SK-N-MC (cell line): ENCODE measurements at regions not wholly inside any gene's neighbourhood (a gene's known extent, or its start where the extent isn't known, plus 50 kb on each side); places are given as distances from the start of the nearest gene placed in this dataset.

ENCODE experiments used
- EZH2 ChIP-seq: fragments of 200-600 bp; sonication (generic); IDR thresholded peaks from one replicate; pipeline ENCODE4 v1.6.1; 2017; ENCODE audit warnings: antibody characterized with exemption
- FOXP2 ChIP-seq: optimal IDR thresholded peaks from 2 replicates; pipeline ENCODE3; 2011; ENCODE audit warnings: mild to moderate bottlenecking, moderate library complexity; ENCODE audit not compliant: insufficient read depth; ENCODE audit errors: extremely low read length, control extremely low read depth
- POLR2AphosphoS5 ChIP-seq: IDR thresholded peaks from 2 replicates; pipeline ENCODE4 v1.6.1; 2012; ENCODE audit warnings: mild to moderate bottlenecking, low read depth, low read length, borderline replicate concordance

- TF ChIP-seq POLR2AphosphoS5 (no peak), EZH2 (no peak), FOXP2 (no peak)
Measured at GRCh38 chr6:134527108-134527787, 209.3 kb upstream of the SGK1 start.
